ENCODE measurements at regions not wholly inside any gene's neighbourhood (a gene's known extent, or its start where the extent isn't known, plus 50 kb on each side); places are given as distances from the start of the nearest gene placed in this dataset.

DNA sequence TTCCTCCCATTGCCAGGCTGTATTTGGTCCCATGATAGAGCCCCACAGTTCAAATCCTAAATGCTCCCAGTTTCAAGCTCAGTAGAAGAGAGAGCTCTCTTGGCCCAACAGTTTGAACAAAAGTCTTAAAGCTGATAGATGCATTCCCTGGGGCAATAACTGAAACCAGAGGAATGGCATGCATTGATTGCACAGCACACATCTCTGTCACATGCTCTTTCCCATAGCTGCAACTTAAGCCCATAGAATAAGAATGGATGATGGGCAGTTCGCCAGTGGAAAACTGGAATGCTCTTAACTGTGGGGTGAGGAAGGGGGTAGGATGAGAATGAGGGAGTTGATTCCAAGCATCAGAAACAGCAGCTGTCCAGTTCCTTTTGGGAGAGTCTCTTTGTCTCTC lies 1942.4 kb upstream of the WWC1 start:
- WGBS (ENCODE audit: low lambda C conversion rate) = 0% methylated on average over 1 of the region's 1 CpG
- in situ Hi-C loops (cut with HindIII; ENCODE audit: extremely low pct_ligation_motif_present, low pct_unique_long_range_greater_than_20kb) (no loop called here), intact Hi-C loops (cut with micrococcal nuclease; ENCODE audit: unreplicated experiment) (no loop called here)
- no peaks in the 10 kb centered on the region for H3K79me2 ChIP-seq (ENCODE audit: insufficient read depth, low read length)
- no peaks in the 10 kb centered on the region for H3K36me3 ChIP-seq (replicated peaks in 1 of 2; ENCODE audit: control insufficient read depth in 1 of 2, insufficient read depth in 2 of 2, low read length in 2 of 2)
- H3K4me2 ChIP-seq (ENCODE audit: low read depth, low read length) = no peak overlapping the region
- BruUV-seq (replicated peaks) = no TSS peak
- ChIA-PET CTCF (ENCODE audit: low intra/inter-chr PET ratio, low total read pairs) (no interaction called here), POLR2A (no interaction called here)
- DNase-seq (ENCODE audit: low spot score) (no peak), ATAC-seq (no peak), FAIRE-seq (no peak)
- no peaks in the 10 kb centered on the region for H3K4me1 ChIP-seq (ENCODE audit: insufficient read depth, low read length)
- no peak overlapping the region for H3K9ac ChIP-seq (ENCODE audit: insufficient read depth, low read depth, low read length)
- no peak overlapping the region for H3K4me3 ChIP-seq (replicated peaks in 1 of 3; ENCODE audit: insufficient read depth in 1 of 3, low read depth in 2 of 3, low read length in 3 of 3)
- no peaks in the 10 kb centered on the region for H4K20me1 ChIP-seq (ENCODE audit: insufficient read depth, low read length)
- no peak overlapping the region for H3K27ac ChIP-seq (ENCODE audit: extremely low read length, insufficient read depth, low read length)
- H3K9me3 ChIP-seq (ENCODE audit: low read length) = peaks cover 91% of the 10 kb centered on the region
- H2AFZ ChIP-seq (ENCODE audit: low read length) = no peak overlapping the region
- no peaks in the 10 kb centered on the region for H3K27me3 ChIP-seq (ENCODE audit: control insufficient read depth in 1 of 2, insufficient read depth in 2 of 2, low read length in 2 of 2)
- TF ChIP-seq, protein P1, sequence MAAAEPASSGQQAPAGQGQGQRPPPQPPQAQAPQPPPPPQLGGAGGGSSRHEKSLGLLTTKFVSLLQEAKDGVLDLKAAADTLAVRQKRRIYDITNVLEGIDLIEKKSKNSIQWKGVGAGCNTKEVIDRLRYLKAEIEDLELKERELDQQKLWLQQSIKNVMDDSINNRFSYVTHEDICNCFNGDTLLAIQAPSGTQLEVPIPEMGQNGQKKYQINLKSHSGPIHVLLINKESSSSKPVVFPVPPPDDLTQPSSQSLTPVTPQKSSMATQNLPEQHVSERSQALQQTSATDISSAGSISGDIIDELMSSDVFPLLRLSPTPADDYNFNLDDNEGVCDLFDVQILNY (CRISPR knock-in tag; conservative IDR thresholded peaks at IDR 0.05) = no peak
- no peak for TF ChIP-seq PHF20 (CRISPR knock-in tag; IDR thresholded peaks at IDR 0.05)
- TF ChIP-seq ZBTB7A (CRISPR knock-in tag; IDR thresholded peaks at IDR 0.05) = no peak
- TF ChIP-seq ZNF33B (CRISPR knock-in tag; IDR thresholded peaks at IDR 0.05) = no peak
- no peak for TF ChIP-seq THRA (CRISPR knock-in tag; IDR thresholded peaks at IDR 0.05; ENCODE audit: borderline replicate concordance)
- no peak for TF ChIP-seq TIGD3 (CRISPR knock-in tag; IDR thresholded peaks at IDR 0.05; ENCODE audit: borderline replicate concordance)
- no peak for TF ChIP-seq TBX3 (IDR thresholded peaks at IDR 0.05; ENCODE audit: borderline replicate concordance)
- TF ChIP-seq ZFP36L2 (CRISPR knock-in tag; IDR thresholded peaks at IDR 0.05) = no peak
